ENCODE measurements at regions not wholly inside any gene's neighbourhood (a gene's known extent, or its start where the extent isn't known, plus 50 kb on each side); places are given as distances from the start of the nearest gene placed in this dataset.

- no peak for DNase-seq (ENCODE audit: low read depth, low spot score)
Observed at GRCh38 chr11:15801616-15802015, 554.7 kb downstream of the SOX6 start.

GRCh38 chr11:15805726-15806125, 550.6 kb downstream of the SOX6 start:
- no peak for DNase-seq (ENCODE audit: low read depth, low spot score)

- no peak for DNase-seq (ENCODE audit: low read depth, low spot score)
Observed at GRCh38 chr11:15806217-15806616, 550.1 kb downstream of the SOX6 start.

GRCh38 chr11:15807827-15808226, 548.5 kb downstream of the SOX6 start:
- no peak for DNase-seq (ENCODE audit: low read depth, low spot score)

- DNase-seq (ENCODE audit: low read depth, low spot score), result no peak
Observed at GRCh38 chr11:15810082-15810481, 546.3 kb downstream of the SOX6 start.

- DNase-seq (ENCODE audit: low read depth, low spot score), result no peak
Observed at GRCh38 chr11:15810525-15810924, 545.8 kb downstream of the SOX6 start.

GRCh38 chr11:15815246-15816195, 540.8 kb downstream of the SOX6 start:
- DNase-seq (ENCODE audit: low read depth, low spot score), result no peak

- DNase-seq (ENCODE audit: low read depth, low spot score), result no peak
Observed at GRCh38 chr11:15816260-15816871, 540.0 kb downstream of the SOX6 start.

- no peak for DNase-seq (ENCODE audit: low read depth, low spot score)
Observed at GRCh38 chr11:15817001-15817400, 539.3 kb downstream of the SOX6 start.

GRCh38 chr11:15818132-15818842, 538.1 kb downstream of the SOX6 start:
- DNase-seq (ENCODE audit: low read depth, low spot score), result no peak

GRCh38 chr11:15819679-15820286, 536.6 kb downstream of the SOX6 start:
- DNase-seq (ENCODE audit: low read depth, low spot score), result no peak

- no peak for DNase-seq (ENCODE audit: low read depth, low spot score)
Observed at GRCh38 chr11:15821451-15821850, 534.9 kb downstream of the SOX6 start.

- no peak for DNase-seq (ENCODE audit: low read depth, low spot score)
Observed at GRCh38 chr11:15824060-15824459, 532.3 kb downstream of the SOX6 start.

GRCh38 chr11:15825976-15826650, 530.2 kb downstream of the SOX6 start:
- no peak for DNase-seq (ENCODE audit: low read depth, low spot score)

GRCh38 chr11:15826826-15827225, 529.5 kb downstream of the SOX6 start:
- no peak for DNase-seq (ENCODE audit: low read depth, low spot score)

GRCh38 chr11:15828215-15828853, 528.0 kb downstream of the SOX6 start:
- DNase-seq (ENCODE audit: low read depth, low spot score), result no peak

- DNase-seq (ENCODE audit: low read depth, low spot score), result no peak
Observed at GRCh38 chr11:15829312-15829711, 527.0 kb downstream of the SOX6 start.

- no peak for DNase-seq (ENCODE audit: low read depth, low spot score)
Observed at GRCh38 chr11:15830741-15831428, 525.5 kb downstream of the SOX6 start.

- DNase-seq (ENCODE audit: low read depth, low spot score), result no peak
Observed at GRCh38 chr11:15835788-15836411, 520.4 kb downstream of the SOX6 start.

GRCh38 chr11:15836795-15837194, 519.6 kb downstream of the SOX6 start:
- DNase-seq (ENCODE audit: low read depth, low spot score), result no peak
